Body of pancreas (tissue), 4 donors: ENCODE measurements at regions not wholly inside any gene's neighbourhood (a gene's known extent, or its start where the extent isn't known, plus 50 kb on each side); places are given as distances from the start of the nearest gene placed in this dataset.

Source experiments
- CTCF ChIP-seq, 7 experiments: fragments of 450-650 bp in 4 of 7; fragments of 200-600 bp in 3 of 7; sonication (generic) in 3 of 7; IDR thresholded peaks; one replicate each; pipeline ENCODE4 v1.5.1; 2016 to 2019; ENCODE audit warnings: antibody characterized with exemption in 7 of 7
- POLR2A ChIP-seq, 3 donors: fragments of 450-650 bp; IDR thresholded peaks; one replicate each; pipeline ENCODE4 v1.6.1; 2016; ENCODE audit warnings: antibody characterized with exemption in 3 of 3, mild to moderate bottlenecking in 2 of 3

GRCh38 chr1:99086057-99086456, 81.4 kb upstream of the PLPPR5 start:
- TF ChIP-seq CTCF (IDR thresholded peaks at IDR 0.05) (no peak), POLR2A (IDR thresholded peaks at IDR 0.05) (no peak)
